G401 (cell line): ENCODE measurements at regions not wholly inside any gene's neighbourhood (a gene's known extent, or its start where the extent isn't known, plus 50 kb on each side); places are given as distances from the start of the nearest gene placed in this dataset.
A peak's percentile ranks its signal among the peaks of the same experiment; 100 is the strongest.

Experiments
- DNase-seq: peaks from one replicate; pipeline ENCODE4 v3.0.0-alpha.2; 2015; ENCODE audit warnings: low spot score
- in situ Hi-C: cut with HindIII; loops from 2 replicates; pipeline ENCODE4 v1.10.0; 2016; ENCODE audit warnings: low sequenced_read_pairs, mixed read lengths

GRCh38 chr22:49583886-49584505 is 243.7 kb downstream of the BRD1 start:
- no peak for DNase-seq
- in situ Hi-C loops, result no loop called here

GRCh38 chr22:49583341-49583740 is 244.3 kb downstream of the BRD1 start:
- in situ Hi-C loops, result no loop called here
- DNase-seq, result no peak

GRCh38 chr22:49582678-49583077 is 245.0 kb downstream of the BRD1 start:
- no peak for DNase-seq
- in situ Hi-C loops, result no loop called here

GRCh38 chr22:49582181-49582580 is 245.5 kb downstream of the BRD1 start:
- in situ Hi-C loops, result no loop called here

GRCh38 chr22:49580024-49580423 is 247.6 kb downstream of the BRD1 start:
- in situ Hi-C loops, result no loop called here
- no peak for DNase-seq

More at GRCh38 chr22:49582181-49582580, 245.5 kb downstream of the BRD1 start:
- DNase-seq, result peak; percentile 32

- DNase-seq, result no peak
- in situ Hi-C loops, result no loop called here
Observed at GRCh38 chr22:49577168-49578060, 250.3 kb downstream of the BRD1 start.

- in situ Hi-C loops, result no loop called here
Observed at GRCh38 chr22:49576241-49577141, 251.2 kb downstream of the BRD1 start.

GRCh38 chr22:49575703-49576081 is 252.0 kb downstream of the BRD1 start:
- no peak for DNase-seq
- in situ Hi-C loops, result no loop called here

More at GRCh38 chr22:49576241-49577141, 251.2 kb downstream of the BRD1 start:
- DNase-seq, result no peak

- DNase-seq, result no peak
- in situ Hi-C loops, result no loop called here
Observed at GRCh38 chr22:49574881-49575702, 252.6 kb downstream of the BRD1 start.

- no peak for DNase-seq
- in situ Hi-C loops, result no loop called here
Observed at GRCh38 chr22:49574205-49574880, 253.3 kb downstream of the BRD1 start.

GRCh38 chr22:49573109-49573765 is 254.4 kb downstream of the BRD1 start:
- DNase-seq, result no peak
- in situ Hi-C loops, result no loop called here

GRCh38 chr22:49571326-49571725 is 256.3 kb downstream of the BRD1 start:
- in situ Hi-C loops, result no loop called here
- DNase-seq, result no peak

GRCh38 chr22:49570032-49570848 is 257.4 kb downstream of the BRD1 start:
- in situ Hi-C loops, result no loop called here
- DNase-seq, result no peak

GRCh38 chr22:49569286-49570031 is 258.2 kb downstream of the BRD1 start:
- no peak for DNase-seq
- in situ Hi-C loops, result loop anchor here (10.0 kb wide), 1 partner anchor 115 kb away; no protein-coding TSS in a partner anchor

GRCh38 chr22:49568751-49569285 is 258.9 kb downstream of the BRD1 start:
- in situ Hi-C loops, result loop anchor here (10.0 kb wide), 1 partner anchor 114 kb away; no protein-coding TSS in a partner anchor
- DNase-seq, result no peak
